Natural killer cell (primary cell): ENCODE measurements at regions not wholly inside any gene's neighbourhood (a gene's known extent, or its start where the extent isn't known, plus 50 kb on each side); places are given as distances from the start of the nearest gene placed in this dataset.

Experiments used
- ATAC-seq, 3 donors: fragments of 150-1000 bp in 2 of 3; fragments of 200-7000 bp in 1 of 3; cut with Tn5 transposase; 1 replicate in 1 of 3; 2 replicates in 2 of 3; pipeline ENCODE4 v1.10.0; 2021; ENCODE audit warnings: mild to moderate bottlenecking in 2 of 3, moderate library complexity in 2 of 3
- DNase-seq, 2 donors: peaks; one replicate each; pipeline versions ENCODE4 v3.0.0 to v3.0.0-alpha.2; 2013 to 2021; ENCODE audit warnings: mixed read lengths in 1 of 2
- H3K27ac ChIP-seq: one replicate; pipeline ENCODE4 v1.5.1; 2013; ENCODE audit warnings: mild to moderate bottlenecking, low read length
- H3K27me3 ChIP-seq: one replicate; pipeline ENCODE4 v1.6.1; 2013; ENCODE audit warnings: low read length; ENCODE audit not compliant: control insufficient read depth, insufficient read depth
- H3K36me3 ChIP-seq: one replicate; pipeline ENCODE4 v1.6.1; 2013; ENCODE audit warnings: low read length; ENCODE audit not compliant: control insufficient read depth, insufficient read depth
- H3K4me1 ChIP-seq: one replicate; pipeline ENCODE4 v1.6.1; 2013; ENCODE audit warnings: low read length; ENCODE audit not compliant: control insufficient read depth, insufficient read depth
- H3K4me3 ChIP-seq: one replicate; pipeline ENCODE4 v1.5.1; 2013; ENCODE audit warnings: low read length
- H3K9me3 ChIP-seq: one replicate; pipeline ENCODE4 v1.6.1; 2013; ENCODE audit warnings: low read length; ENCODE audit not compliant: control insufficient read depth, insufficient read depth
- H3K27ac Mint-ChIP-seq, 2 donors: one replicate each; pipeline ENCODE4 v1.8.0; 2022; ENCODE audit warnings: mild to moderate bottlenecking in 2 of 2, mixed read lengths in 2 of 2, moderate library complexity in 1 of 2
- H3K27me3 Mint-ChIP-seq, 2 donors: one replicate each; pipeline ENCODE4 v1.8.0; 2022; ENCODE audit warnings: low read depth in 2 of 2, mixed read lengths in 2 of 2
- H3K36me3 Mint-ChIP-seq: one replicate; pipeline ENCODE4 v1.8.0; 2022; ENCODE audit warnings: mixed read lengths
- H3K4me1 Mint-ChIP-seq, 2 donors: one replicate each; pipeline ENCODE4 v1.8.0; 2022; ENCODE audit warnings: mixed read lengths in 2 of 2
- H3K4me3 Mint-ChIP-seq: one replicate; pipeline ENCODE4 v1.8.0; 2022; ENCODE audit warnings: mild to moderate bottlenecking, moderate library complexity, mixed read lengths
- H3K9me3 Mint-ChIP-seq, 2 donors: one replicate each; pipeline ENCODE4 v1.8.0; 2022; ENCODE audit warnings: mixed read lengths in 2 of 2
- WGBS: methylation state at CpG from one replicate; pipeline ENCODE4 v1.1.7; 2013; ENCODE audit warnings: missing lambda C conversion rate; ENCODE audit not compliant: insufficient coverage; 5-methylcytosine and 5-hydroxymethylcytosine counted together
- intact Hi-C: fragments of 100-400 bp; cut with micrococcal nuclease; formaldehyde crosslinking; loops from one replicate; pipeline ENCODE4 v1.14.2; 2022
- TF ChIP-seq, protein P1 (sequence below): fragments of 200-600 bp; IDR thresholded peaks from one replicate; pipeline ENCODE4 v1.8.0; 2022; ENCODE audit warnings: antibody characterized with exemption

- Mint-ChIP-seq H3K27ac (no peak overlapping the region), H3K4me1 (no peaks in the 10 kb centered on the region), H3K9me3 (no peaks in the 10 kb centered on the region), H3K36me3 (no peaks in the 10 kb centered on the region), H3K27me3 (peaks cover 25 to 44% of the 10 kb centered on the region in 2 donors), H3K4me3 (no peak overlapping the region)
- intact Hi-C loops = no loop called here
- H3K27ac ChIP-seq = no peak overlapping the region
- no peaks in the 10 kb centered on the region for H3K4me1 ChIP-seq
- WGBS = 75% methylated on average over 3 of the region's 3 CpGs
- DNase-seq (no peak), ATAC-seq (no peak)
- TF ChIP-seq, protein P1, sequence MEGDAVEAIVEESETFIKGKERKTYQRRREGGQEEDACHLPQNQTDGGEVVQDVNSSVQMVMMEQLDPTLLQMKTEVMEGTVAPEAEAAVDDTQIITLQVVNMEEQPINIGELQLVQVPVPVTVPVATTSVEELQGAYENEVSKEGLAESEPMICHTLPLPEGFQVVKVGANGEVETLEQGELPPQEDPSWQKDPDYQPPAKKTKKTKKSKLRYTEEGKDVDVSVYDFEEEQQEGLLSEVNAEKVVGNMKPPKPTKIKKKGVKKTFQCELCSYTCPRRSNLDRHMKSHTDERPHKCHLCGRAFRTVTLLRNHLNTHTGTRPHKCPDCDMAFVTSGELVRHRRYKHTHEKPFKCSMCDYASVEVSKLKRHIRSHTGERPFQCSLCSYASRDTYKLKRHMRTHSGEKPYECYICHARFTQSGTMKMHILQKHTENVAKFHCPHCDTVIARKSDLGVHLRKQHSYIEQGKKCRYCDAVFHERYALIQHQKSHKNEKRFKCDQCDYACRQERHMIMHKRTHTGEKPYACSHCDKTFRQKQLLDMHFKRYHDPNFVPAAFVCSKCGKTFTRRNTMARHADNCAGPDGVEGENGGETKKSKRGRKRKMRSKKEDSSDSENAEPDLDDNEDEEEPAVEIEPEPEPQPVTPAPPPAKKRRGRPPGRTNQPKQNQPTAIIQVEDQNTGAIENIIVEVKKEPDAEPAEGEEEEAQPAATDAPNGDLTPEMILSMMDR = no peak
- no peaks in the 10 kb centered on the region for H3K9me3 ChIP-seq
- no peaks in the 10 kb centered on the region for H3K36me3 ChIP-seq
- H3K4me3 ChIP-seq = no peak overlapping the region
- H3K27me3 ChIP-seq = peaks cover 3% of the 10 kb centered on the region
Observed at GRCh38 chr20:51204051-51204715, 181.3 kb upstream of the KCNG1 start.

- Histone ChIP-seq H3K9me3 (no peaks in the 10 kb centered on the region), H3K27me3 (peaks cover 3% of the 10 kb centered on the region), H3K27ac (no peak overlapping the region), H3K4me1 (no peaks in the 10 kb centered on the region), H3K36me3 (no peaks in the 10 kb centered on the region), H3K4me3 (no peak overlapping the region)
- Mint-ChIP-seq H3K27ac (no peak overlapping the region), H3K36me3 (no peaks in the 10 kb centered on the region), H3K4me3 (no peak overlapping the region), H3K27me3 (peaks cover 17 to 31% of the 10 kb centered on the region in 2 donors), H3K4me1 (no peaks in the 10 kb centered on the region), H3K9me3 (no peaks in the 10 kb centered on the region)
- DNase-seq (no peak), ATAC-seq (no peak)
- WGBS = 83% methylated on average over 10 of the region's 10 CpGs
- TF ChIP-seq, protein P1 = no peak
- intact Hi-C loops = no loop called here
Observed at GRCh38 chr20:51202304-51202703, 179.4 kb upstream of the KCNG1 start.

DNA sequence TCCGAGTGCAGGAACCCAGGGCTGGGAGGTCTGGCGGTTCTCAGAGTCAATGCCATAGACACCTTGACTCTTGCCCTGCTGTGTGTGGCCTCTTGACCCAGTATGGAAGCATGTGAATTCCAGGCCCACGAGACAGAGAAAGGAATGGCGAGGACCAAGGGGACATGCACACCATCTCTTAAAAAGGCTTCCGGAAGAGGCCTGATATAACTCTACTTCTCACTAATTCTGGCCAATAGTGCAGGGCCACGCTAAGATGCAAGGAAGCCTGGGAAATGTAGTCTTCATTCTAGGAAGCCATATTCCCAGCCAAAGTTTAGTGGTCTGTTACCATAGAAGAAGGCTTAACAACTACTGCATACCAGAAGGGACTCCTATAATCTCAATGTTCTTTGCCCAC lies 177.0 kb upstream of the KCNG1 start:
- Histone ChIP-seq H3K27ac (no peak overlapping the region), H3K36me3 (no peaks in the 10 kb centered on the region), H3K4me1 (no peaks in the 10 kb centered on the region), H3K9me3 (no peaks in the 10 kb centered on the region), H3K27me3 (peaks cover 3% of the 10 kb centered on the region), H3K4me3 (no peak overlapping the region)
- no peak for ATAC-seq
- Mint-ChIP-seq H3K4me3 (no peak overlapping the region), H3K4me1 (no peaks in the 10 kb centered on the region), H3K27me3 (peaks cover 21 to 42% of the 10 kb centered on the region in 2 donors), H3K27ac (no peak overlapping the region), H3K9me3 (no peaks in the 10 kb centered on the region), H3K36me3 (no peaks in the 10 kb centered on the region)
- DNase-seq = no peak
- intact Hi-C loops = no loop called here
- 83% methylated on average over 6 of the region's 6 CpGs for WGBS
- TF ChIP-seq, protein P1 = no peak
